Tibial nerve (tissue), 4 donors: ENCODE measurements at regions not wholly inside any gene's neighbourhood (a gene's known extent, or its start where the extent isn't known, plus 50 kb on each side); places are given as distances from the start of the nearest gene placed in this dataset.

Experiments
- DNase-seq, 2 donors: peaks; one replicate each; pipeline ENCODE4 v3.0.0-alpha.2; 2019; ENCODE audit warnings: low spot score in 2 of 2
- H3K27ac ChIP-seq, 4 donors: fragments of 200-600 bp; sonication (generic) in 3 of 4; one replicate each; pipeline ENCODE4 v1.5.1; 2017 to 2019; ENCODE audit warnings: mild to moderate bottlenecking in 1 of 4
- H3K27me3 ChIP-seq, 2 donors: fragments of 200-600 bp; sonication (generic) in 1 of 2; one replicate each; pipeline versions ENCODE4 v1.5.1 to v1.6.0; 2017 to 2019
- H3K36me3 ChIP-seq, 3 donors: fragments of 200-600 bp; sonication (generic); one replicate each; pipeline ENCODE4 v1.5.1; 2018 to 2019
- H3K4me1 ChIP-seq, 4 donors: fragments of 200-600 bp; sonication (generic) in 3 of 4; one replicate each; pipeline ENCODE4 v1.5.1; 2017 to 2019
- H3K4me3 ChIP-seq, 4 donors: fragments of 200-600 bp; sonication (generic) in 3 of 4; one replicate each; pipeline ENCODE4 v1.5.1; 2017 to 2019; ENCODE audit warnings: mild to moderate bottlenecking in 1 of 4, moderate library complexity in 1 of 4
- H3K9me3 ChIP-seq, 4 donors: fragments of 200-600 bp; sonication (generic) in 3 of 4; one replicate each; pipeline ENCODE4 v1.5.1; 2017 to 2019
- CTCF ChIP-seq, 5 experiments: fragments of 200-600 bp in 3 of 5; fragments of 450-650 bp in 2 of 5; sonication (generic) in 3 of 5; IDR thresholded peaks; one replicate each; pipeline ENCODE4 v1.5.1; 2016 to 2019; ENCODE audit warnings: antibody characterized with exemption in 5 of 5, mild to moderate bottlenecking in 3 of 5, moderate library complexity in 2 of 5
- EP300 ChIP-seq, 2 donors: sonication (generic); formaldehyde crosslinking; IDR thresholded peaks; one replicate each; pipeline ENCODE4 v1.6.1; 2017; ENCODE audit warnings: antibody characterized with exemption in 2 of 2, mild to moderate bottlenecking in 1 of 2
- POLR2A ChIP-seq, 2 donors: fragments of 450-650 bp; IDR thresholded peaks; one replicate each; pipeline ENCODE4 v1.6.1; 2017; ENCODE audit warnings: antibody characterized with exemption in 2 of 2, mild to moderate bottlenecking in 2 of 2, moderate library complexity in 2 of 2
- WGBS, 2 donors: methylation state at CpG; one replicate each; pipeline ENCODE4 v1.1.5; 2018; 5-methylcytosine and 5-hydroxymethylcytosine counted together

- Histone ChIP-seq H3K36me3 (peaks cover 0 to 4% (median 0%) of the 10 kb centered on the region in 3 donors), H3K27ac (no peak overlapping the region), H3K9me3 (peaks cover 0 to 14% (median 0%) of the 10 kb centered on the region in 4 donors), H3K27me3 (no peaks in the 10 kb centered on the region), H3K4me3 (no peak overlapping the region), H3K4me1 (no peaks in the 10 kb centered on the region)
- DNase-seq, result no peak
- WGBS, 2 donors, result 46 to 59% methylated on average over 6 of the region's 6 CpGs
- no peak for TF ChIP-seq CTCF (IDR thresholded peaks at IDR 0.05)
- no peak for TF ChIP-seq EP300 (IDR thresholded peaks at IDR 0.05)
- TF ChIP-seq POLR2A (IDR thresholded peaks at IDR 0.05), result no peak
Observed at GRCh38 chr4:186887752-186888151, 164.1 kb upstream of the FAT1 start.

- H3K9me3 ChIP-seq, result peaks cover 0 to 14% (median 0%) of the 10 kb centered on the region in 4 donors
- DNase-seq, result no peak
- H3K27me3 ChIP-seq, result no peaks in the 10 kb centered on the region
- H3K27ac ChIP-seq, result no peak overlapping the region
- no peak overlapping the region for H3K4me3 ChIP-seq
- 91% methylated on average over 25 to 41 of the region's 46 CpGs for WGBS, 2 donors
- H3K36me3 ChIP-seq, result peaks cover 0 to 4% (median 0%) of the 10 kb centered on the region in 3 donors
- TF ChIP-seq CTCF (IDR thresholded peaks at IDR 0.05), result no peak
- no peak for TF ChIP-seq POLR2A (IDR thresholded peaks at IDR 0.05)
- no peak for TF ChIP-seq EP300 (IDR thresholded peaks at IDR 0.05)
- H3K4me1 ChIP-seq, result no peaks in the 10 kb centered on the region
Observed at GRCh38 chr4:186889876-186890643, 166.4 kb upstream of the FAT1 start.

- WGBS, 2 donors, result 87 to 88% methylated on average over 12 of the region's 12 CpGs
- DNase-seq, result no peak
- no peaks in the 10 kb centered on the region for H3K4me1 ChIP-seq
Observed at GRCh38 chr4:186891859-186892486, 168.3 kb upstream of the FAT1 start.

GRCh38 chr4:186898367-186898766, 174.7 kb upstream of the FAT1 start:
- WGBS, 2 donors, result 99% methylated on average over 4 of the region's 4 CpGs
- Histone ChIP-seq H3K36me3 (no peaks in the 10 kb centered on the region), H3K9me3 (no peaks in the 10 kb centered on the region), H3K27ac (no peak overlapping the region), H3K27me3 (no peaks in the 10 kb centered on the region), H3K4me3 (no peak overlapping the region), H3K4me1 (peaks cover 0 to 12% (median 0%) of the 10 kb centered on the region in 4 donors)
- no peak for TF ChIP-seq POLR2A (IDR thresholded peaks at IDR 0.05)
- TF ChIP-seq EP300 (IDR thresholded peaks at IDR 0.05), result no peak
- no peak for TF ChIP-seq CTCF (IDR thresholded peaks at IDR 0.05)
- no peak for DNase-seq

More at GRCh38 chr4:186891859-186892486, 168.3 kb upstream of the FAT1 start:
- H3K4me3 ChIP-seq, result no peak overlapping the region
- peaks cover 0 to 14% (median 0%) of the 10 kb centered on the region in 4 donors for H3K9me3 ChIP-seq
- no peak overlapping the region for H3K27ac ChIP-seq
- peaks cover 0 to 4% (median 0%) of the 10 kb centered on the region in 3 donors for H3K36me3 ChIP-seq
- no peak for TF ChIP-seq POLR2A (IDR thresholded peaks at IDR 0.05)
- TF ChIP-seq EP300 (IDR thresholded peaks at IDR 0.05), result no peak
- TF ChIP-seq CTCF (IDR thresholded peaks at IDR 0.05), result no peak
- no peaks in the 10 kb centered on the region for H3K27me3 ChIP-seq
